PC-9 (cell line): ENCODE measurements at regions not wholly inside any gene's neighbourhood (a gene's known extent, or its start where the extent isn't known, plus 50 kb on each side); places are given as distances from the start of the nearest gene placed in this dataset.

Source experiments
- EZH2 ChIP-seq: fragments of 200-600 bp; sonication (generic); IDR thresholded peaks from 2 replicates; pipeline ENCODE4 v1.8.0; 2017; ENCODE audit warnings: antibody characterized with exemption, low read depth
- TF ChIP-seq, protein P1 (sequence below): fragments of 200-600 bp; sonication (generic); conservative IDR thresholded peaks from 2 replicates; pipeline ENCODE4 v1.6.1; 2017; ENCODE audit warnings: mixed run types, antibody characterized with exemption, mild to moderate bottlenecking, moderate library complexity

DNA sequence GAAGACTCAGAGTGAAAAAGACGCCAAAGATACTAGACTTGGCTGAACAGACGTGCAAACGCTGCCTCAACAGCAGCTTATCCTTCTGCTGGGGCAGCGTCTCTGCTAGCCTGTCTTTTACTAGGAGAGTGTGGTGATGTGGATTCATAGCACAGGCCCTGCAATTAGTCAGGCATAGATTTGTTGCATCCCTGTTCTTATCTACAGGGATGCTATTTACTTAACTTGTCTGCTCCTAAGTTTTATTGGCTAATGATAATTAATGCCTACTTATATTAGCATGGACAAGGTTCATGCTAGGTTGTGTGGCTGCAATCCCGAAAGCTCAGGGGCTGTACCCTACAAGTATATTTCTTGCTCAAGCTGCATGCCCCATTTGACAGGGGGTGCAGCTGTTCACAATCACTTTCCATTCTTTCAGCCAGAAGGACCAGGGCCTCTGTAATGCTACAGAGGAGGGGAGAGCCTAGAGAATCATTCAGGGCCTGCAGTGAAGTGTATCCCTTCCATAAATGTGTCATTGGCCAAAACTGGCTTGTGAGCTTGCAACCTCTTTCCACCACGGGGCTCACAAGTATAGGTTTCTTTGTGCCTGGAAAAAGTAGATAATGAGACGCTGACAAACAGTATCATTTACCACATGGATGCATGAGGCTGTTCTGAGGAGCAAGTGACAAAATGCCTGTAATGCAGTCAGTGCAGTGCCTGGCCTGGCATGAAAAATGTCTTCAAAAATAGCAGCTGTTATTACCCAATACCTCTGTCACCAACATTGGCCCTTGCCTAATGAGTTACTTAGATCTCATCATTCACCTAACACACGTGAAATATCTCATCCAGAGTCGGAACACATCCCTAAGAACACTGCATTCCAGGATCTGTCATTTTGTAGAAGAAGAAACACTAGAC is 685.8 kb upstream of the API5 start:
- TF ChIP-seq, protein P1, sequence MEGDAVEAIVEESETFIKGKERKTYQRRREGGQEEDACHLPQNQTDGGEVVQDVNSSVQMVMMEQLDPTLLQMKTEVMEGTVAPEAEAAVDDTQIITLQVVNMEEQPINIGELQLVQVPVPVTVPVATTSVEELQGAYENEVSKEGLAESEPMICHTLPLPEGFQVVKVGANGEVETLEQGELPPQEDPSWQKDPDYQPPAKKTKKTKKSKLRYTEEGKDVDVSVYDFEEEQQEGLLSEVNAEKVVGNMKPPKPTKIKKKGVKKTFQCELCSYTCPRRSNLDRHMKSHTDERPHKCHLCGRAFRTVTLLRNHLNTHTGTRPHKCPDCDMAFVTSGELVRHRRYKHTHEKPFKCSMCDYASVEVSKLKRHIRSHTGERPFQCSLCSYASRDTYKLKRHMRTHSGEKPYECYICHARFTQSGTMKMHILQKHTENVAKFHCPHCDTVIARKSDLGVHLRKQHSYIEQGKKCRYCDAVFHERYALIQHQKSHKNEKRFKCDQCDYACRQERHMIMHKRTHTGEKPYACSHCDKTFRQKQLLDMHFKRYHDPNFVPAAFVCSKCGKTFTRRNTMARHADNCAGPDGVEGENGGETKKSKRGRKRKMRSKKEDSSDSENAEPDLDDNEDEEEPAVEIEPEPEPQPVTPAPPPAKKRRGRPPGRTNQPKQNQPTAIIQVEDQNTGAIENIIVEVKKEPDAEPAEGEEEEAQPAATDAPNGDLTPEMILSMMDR = no peak
- TF ChIP-seq EZH2 = no peak
